HepG2 (cell line): ENCODE measurements at regions not wholly inside any gene's neighbourhood (a gene's known extent, or its start where the extent isn't known, plus 50 kb on each side); places are given as distances from the start of the nearest gene placed in this dataset.

Experiments used
- ATAC-seq: fragments of 200-7000 bp; cut with Tn5 transposase; 3 replicates; pipeline ENCODE4 v1.9.1; 2020; ENCODE audit warnings: mild to moderate bottlenecking, moderate library complexity
- BruUV-seq: library from RNA; stranded (reverse); fragments of 400-500 nt; replicated peaks from 2 replicates; lab custom pipeline; 2021; lab: Mats Ljungman, UMichigan
- CTCF ChIA-PET: fragments of 300-600 bp; formaldehyde crosslinking; extraction: SDS; loops from one replicate; lab custom pipeline; 2021; ENCODE audit warnings: low total read pairs, inconsistent platforms, low intra/inter-chr PET ratio; lab: Yijun Ruan, JAX
- POLR2A ChIA-PET: fragments of 350-600 bp; sonication (Branson Sonifier 250); formaldehyde crosslinking; loops from one replicate; lab custom pipeline; 2020; ENCODE audit warnings: antibody characterized with exemption, inconsistent platforms; lab: Yijun Ruan, JAX
- DNase-seq: peaks from one replicate; pipeline ENCODE4 v3.0.0-alpha.2; 2015; ENCODE audit warnings: low spot score
- FAIRE-seq: peaks from 3 replicates; lab custom pipeline; 2011; peaks lifted over from hg19 to GRCh38; lab: Jason Lieb, UNC
- H2AFZ ChIP-seq: one replicate; pipeline ENCODE4 v1.6.1; 2011; ENCODE audit warnings: low read length, inconsistent platforms
- H3K27ac ChIP-seq: fragments of 300-600 bp; 3 replicates; pipeline ENCODE4 v1.8.0; 2011; ENCODE audit warnings: mixed run types, mild to moderate bottlenecking, mixed read lengths, low read length, inconsistent platforms; ENCODE audit not compliant: insufficient read depth; ENCODE audit errors: extremely low read length
- H3K27me3 ChIP-seq, 2 experiments: fragments of 200-600 bp in 1 of 2; 2 replicates in 1 of 2; 3 replicates in 1 of 2; pipeline versions ENCODE4 v1.6.0 to v1.8.0; 2011; ENCODE audit warnings: low read length in 2 of 2, mild to moderate bottlenecking in 2 of 2, moderate library complexity in 2 of 2, inconsistent platforms in 1 of 2; ENCODE audit not compliant: insufficient read depth in 2 of 2, control insufficient read depth in 1 of 2
- H3K36me3 ChIP-seq, 2 experiments: fragments of 200-600 bp in 1 of 2; replicated peaks in 1 of 2; 2 replicates in 1 of 2; 3 replicates in 1 of 2; pipeline versions ENCODE4 v1.5.1 to v1.8.0; 2011; ENCODE audit warnings: low read length in 2 of 2, inconsistent platforms in 1 of 2; ENCODE audit not compliant: insufficient read depth in 2 of 2, control insufficient read depth in 1 of 2
- H3K4me1 ChIP-seq: 2 replicates; pipeline ENCODE4 v1.5.1; 2012; ENCODE audit warnings: low read length, inconsistent platforms; ENCODE audit not compliant: insufficient read depth
- H3K4me2 ChIP-seq: 2 replicates; pipeline ENCODE4 v1.6.0; 2011; ENCODE audit warnings: low read depth, low read length, inconsistent platforms
- H3K4me3 ChIP-seq, 3 experiments: fragments of 200-600 bp in 1 of 3; sonication (generic), shearing (Covaris generic) in 1 of 3; replicated peaks in 1 of 3; 2 replicates each; pipeline ENCODE4 v1.5.1; 2011 to 2016; ENCODE audit warnings: low read length in 3 of 3, inconsistent platforms in 2 of 3, low read depth in 2 of 3, mild to moderate bottlenecking in 2 of 3, control low read depth in 1 of 3, mixed read lengths in 1 of 3; ENCODE audit not compliant: insufficient read depth in 1 of 3
- H3K79me2 ChIP-seq: one replicate; pipeline ENCODE4 v1.6.1; 2011; ENCODE audit warnings: low read length, inconsistent platforms; ENCODE audit not compliant: insufficient read depth
- H3K9ac ChIP-seq: 2 replicates; pipeline ENCODE4 v1.6.0; 2011; ENCODE audit warnings: mild to moderate bottlenecking, low read depth, low read length, inconsistent platforms; ENCODE audit not compliant: insufficient read depth
- H3K9me3 ChIP-seq: 2 replicates; pipeline ENCODE4 v1.5.1; 2012; ENCODE audit warnings: mild to moderate bottlenecking, low read length
- H4K20me1 ChIP-seq: 2 replicates; pipeline ENCODE4 v1.6.0; 2011; ENCODE audit warnings: inconsistent platforms, mild to moderate bottlenecking, low read length, moderate library complexity; ENCODE audit not compliant: insufficient read depth
- ATM ChIP-seq: fragments of 450-650 bp; IDR thresholded peaks from 2 replicates; pipeline ENCODE4 v1.7.1; 2017; ENCODE audit warnings: mild to moderate bottlenecking, borderline replicate concordance
- MAFF ChIP-seq: IDR thresholded peaks from 2 replicates; pipeline ENCODE4 v1.6.1; 2011; ENCODE audit warnings: low read depth, low read length, improper control_type of control experiment
- MAFK ChIP-seq, 2 experiments: IDR thresholded peaks in 1 of 2; conservative IDR thresholded peaks in 1 of 2; 2 replicates each; pipeline ENCODE4 v1.6.1; 2011; ENCODE audit warnings: improper control_type of control experiment in 2 of 2, low read length in 2 of 2
- NFKB2 ChIP-seq: sonication (generic); formaldehyde crosslinking; IDR thresholded peaks from 2 replicates; pipeline ENCODE4 v1.4.0; 2020; ENCODE audit warnings: missing genetic modification reagents, borderline replicate concordance
- SNAPC5 ChIP-seq: sonication (generic); formaldehyde crosslinking; IDR thresholded peaks from 2 replicates; pipeline ENCODE4 v1.8.1; 2023; ENCODE audit warnings: mild to moderate bottlenecking, missing genetic modification reagents, borderline replicate concordance
- SRF ChIP-seq: IDR thresholded peaks from 2 replicates; pipeline ENCODE4 v1.6.1; 2011; ENCODE audit warnings: mild to moderate bottlenecking, low read depth, low read length, moderate library complexity
- ZBTB14 ChIP-seq: sonication (generic); formaldehyde crosslinking; IDR thresholded peaks from 2 replicates; pipeline ENCODE4 v1.4.0; 2020; ENCODE audit warnings: missing genetic modification reagents
- ZBTB20 ChIP-seq: sonication (generic); formaldehyde crosslinking; IDR thresholded peaks from 2 replicates; pipeline ENCODE4 v1.8.1; 2023; ENCODE audit warnings: missing genetic modification reagents, low read depth, mild to moderate bottlenecking, borderline replicate concordance
- ZKSCAN1 ChIP-seq: fragments of 150-350 bp; IDR thresholded peaks from 2 replicates; pipeline ENCODE4 v1.6.1; 2014; ENCODE audit warnings: low read length
- ZNF225 ChIP-seq: sonication (generic); formaldehyde crosslinking; IDR thresholded peaks from 2 replicates; pipeline ENCODE4 v1.4.0; 2020; ENCODE audit warnings: mild to moderate bottlenecking, missing genetic modification reagents
- ZNF766 ChIP-seq: sonication (generic); formaldehyde crosslinking; IDR thresholded peaks from 2 replicates; pipeline ENCODE4 v1.5.0; 2020; ENCODE audit warnings: missing genetic modification reagents, borderline replicate concordance
- WGBS: methylation state at CpG from one replicate; pipeline ENCODE4 v1.1.6; 2017; ENCODE audit warnings: low lambda C conversion rate; 5-methylcytosine and 5-hydroxymethylcytosine counted together
- in situ Hi-C: cut with HindIII; loops from 2 replicates; pipeline ENCODE4 v1.10.0; 2017; ENCODE audit warnings: low pct_unique_long_range_greater_than_20kb; ENCODE audit not compliant: extremely low pct_ligation_motif_present
- intact Hi-C: fragments of 100-400 bp; cut with micrococcal nuclease; formaldehyde crosslinking; loops from one replicate; pipeline ENCODE4 v1.10.0; 2022; ENCODE audit not compliant: unreplicated experiment

GRCh38 chr14:71690478-71690877 is 241.8 kb upstream of the RGS6 start:
- Histone ChIP-seq H3K9me3 (no peaks in the 10 kb centered on the region), H4K20me1 (no peaks in the 10 kb centered on the region), H3K4me1 (peaks cover 16% of the 10 kb centered on the region), H3K4me3 (no peak overlapping the region), H3K27me3 (no peaks in the 10 kb centered on the region), H3K27ac (no peak overlapping the region), H3K4me2 (no peak overlapping the region), H3K9ac (no peak overlapping the region), H3K79me2 (no peaks in the 10 kb centered on the region), H3K36me3 (peaks cover 2 to 4% of the 10 kb centered on the region in 2 experiments; a peak in 3 of 5 replicates), H2AFZ (no peak overlapping the region)
- no TSS peak for BruUV-seq
- no peak for FAIRE-seq
- intact Hi-C loops (no loop called here), in situ Hi-C loops (no loop called here)
- ChIA-PET POLR2A (no interaction called here), CTCF (no interaction called here)
- no peak for ATAC-seq
- 88% methylated on average over 2 of the region's 2 CpGs for WGBS
- no peak for DNase-seq
- TF ChIP-seq MAFK (conservative IDR thresholded peaks at IDR 0.05 in 1 of 2, IDR thresholded peaks at IDR 0.05 in 1 of 2; ENCODE audit: low read length in 2 of 2) (peak; percentile 60 to 75), MAFF (peak; percentile 41; the same call in 1 of the 2 replicates), NFKB2 (no peak)

GRCh38 chr14:71692496-71692895 is 239.7 kb upstream of the RGS6 start:
- in situ Hi-C loops: no loop called here
- Histone ChIP-seq H3K4me1 (peaks cover 16% of the 10 kb centered on the region), H3K9me3 (no peaks in the 10 kb centered on the region), H3K27ac (no peak overlapping the region), H4K20me1 (no peaks in the 10 kb centered on the region), H3K36me3 (peaks cover 0 to 2% of the 10 kb centered on the region in 2 experiments; a peak in 1 of 5 replicates), H3K79me2 (no peaks in the 10 kb centered on the region), H2AFZ (no peak overlapping the region), H3K4me2 (no peak overlapping the region), H3K9ac (no peak overlapping the region), H3K4me3 (no peak overlapping the region), H3K27me3 (no peaks in the 10 kb centered on the region)
- TF ChIP-seq ATM: no peak
- no peak for TF ChIP-seq ZNF766 (CRISPR knock-in tag)
- no peak for TF ChIP-seq ZKSCAN1
- no peak for TF ChIP-seq ZNF225 (CRISPR knock-in tag)
- no peak for TF ChIP-seq ZBTB20 (CRISPR knock-in tag)
- TF ChIP-seq SRF: no peak
- TF ChIP-seq SNAPC5 (CRISPR knock-in tag): no peak
- no peak for TF ChIP-seq ZBTB14 (CRISPR knock-in tag)
- ATAC-seq (no peak), FAIRE-seq (no peak), DNase-seq (no peak)
- 78% methylated on average over 3 of the region's 4 CpGs for WGBS
- no TSS peak for BruUV-seq
- ChIA-PET CTCF (no interaction called here), POLR2A (no interaction called here)
- intact Hi-C loops: no loop called here
